SH-SY5Y (cell line): ENCODE measurements at regions not wholly inside any gene's neighbourhood (a gene's known extent, or its start where the extent isn't known, plus 50 kb on each side); places are given as distances from the start of the nearest gene placed in this dataset.

ENCODE experiments used
- GATA2 ChIP-seq: IDR thresholded peaks from 2 replicates; pipeline ENCODE4 v1.6.1; 2011; ENCODE audit warnings: mild to moderate bottlenecking, low read depth, low read length
- GATA3 ChIP-seq: IDR thresholded peaks from 2 replicates; pipeline ENCODE4 v1.6.1; 2011; ENCODE audit warnings: low read depth, mild to moderate bottlenecking, low read length, moderate library complexity

- TF ChIP-seq GATA2 = no peak
- no peak for TF ChIP-seq GATA3
These were observed 140.4 kb downstream of the OAT start for GRCh38 chr10:124278356-124278755.
